Neural progenitor cell (in vitro differentiated cells): ENCODE measurements at regions not wholly inside any gene's neighbourhood (a gene's known extent, or its start where the extent isn't known, plus 50 kb on each side); places are given as distances from the start of the nearest gene placed in this dataset.

ENCODE experiments used
- DNase-seq: peaks from one replicate; pipeline ENCODE4 v3.0.0-alpha.2; 2016; ENCODE audit warnings: low spot score
- H2AFZ ChIP-seq: fragments of 200-600 bp; sonication (generic); replicated peaks from 2 replicates; pipeline ENCODE4 v1.6.1; 2016; ENCODE audit warnings: antibody characterized with exemption
- H3F3A ChIP-seq: fragments of 200-600 bp; sonication (generic); 2 replicates; pipeline ENCODE4 v1.6.1; 2016; ENCODE audit warnings: antibody characterized with exemption, low read depth
- H3K27ac ChIP-seq: fragments of 200-600 bp; sonication (generic); 2 replicates; pipeline ENCODE4 v1.5.1; 2016; ENCODE audit warnings: mild to moderate bottlenecking
- H3K27me3 ChIP-seq: fragments of 200-600 bp; sonication (generic); 2 replicates; pipeline ENCODE4 v1.6.1; 2016; ENCODE audit warnings: mild to moderate bottlenecking, moderate library complexity
- H3K36me3 ChIP-seq: fragments of 200-600 bp; sonication (generic); 2 replicates; pipeline ENCODE4 v1.5.1; 2016
- H3K4me1 ChIP-seq: fragments of 200-600 bp; sonication (generic); 2 replicates; pipeline ENCODE4 v1.6.1; 2016; ENCODE audit warnings: mixed run types
- H3K4me2 ChIP-seq: fragments of 200-600 bp; sonication (generic); 2 replicates; pipeline ENCODE4 v1.6.1; 2016
- H3K4me3 ChIP-seq: fragments of 200-600 bp; sonication (generic); 2 replicates; pipeline ENCODE4 v1.5.1; 2016
- H3K79me2 ChIP-seq: fragments of 200-600 bp; sonication (generic); 2 replicates; pipeline ENCODE4 v1.6.1; 2016; ENCODE audit warnings: low read depth
- H3K9ac ChIP-seq: fragments of 200-600 bp; sonication (generic); 2 replicates; pipeline ENCODE4 v1.6.1; 2016
- H3K9me3 ChIP-seq: fragments of 200-600 bp; sonication (generic); 2 replicates; pipeline ENCODE4 v1.5.1; 2016; ENCODE audit warnings: low read depth
- H4K20me1 ChIP-seq: fragments of 200-600 bp; sonication (generic); 2 replicates; pipeline ENCODE4 v1.6.1; 2016; ENCODE audit warnings: low read depth
- H3K27ac Mint-ChIP-seq: 3 replicates; pipeline ENCODE4 v1.8.0; 2021; ENCODE audit warnings: mixed read lengths
- H3K27me3 Mint-ChIP-seq: 2 replicates; pipeline ENCODE4 v1.8.0; 2022; ENCODE audit warnings: low read depth, mild to moderate bottlenecking, inconsistent platforms, moderate library complexity, mixed read lengths; ENCODE audit not compliant: insufficient read depth
- H3K36me3 Mint-ChIP-seq: 3 replicates; pipeline ENCODE4 v1.8.0; 2021; ENCODE audit warnings: mixed read lengths
- H3K4me1 Mint-ChIP-seq: 3 replicates; pipeline ENCODE4 v1.8.0; 2021; ENCODE audit warnings: mixed read lengths
- H3K4me3 Mint-ChIP-seq: 3 replicates; pipeline ENCODE4 v1.8.0; 2021; ENCODE audit warnings: mild to moderate bottlenecking, moderate library complexity, mixed read lengths
- H3K9me3 Mint-ChIP-seq: 3 replicates; pipeline ENCODE4 v1.8.0; 2020; ENCODE audit warnings: mixed read lengths
- EZH2 ChIP-seq: fragments of 200-600 bp; sonication (generic); IDR thresholded peaks from 2 replicates; pipeline ENCODE4 v1.6.1; 2017; ENCODE audit warnings: antibody characterized with exemption, mild to moderate bottlenecking, moderate library complexity
- EZH2phosphoT487 ChIP-seq: fragments of 200-600 bp; sonication (generic); IDR thresholded peaks from 2 replicates; pipeline ENCODE4 v1.6.1; 2017; ENCODE audit warnings: antibody characterized with exemption
- TF ChIP-seq, protein P1 (sequence below): fragments of 200-600 bp; sonication (generic); IDR thresholded peaks from 2 replicates; pipeline ENCODE4 v1.5.1; 2017; ENCODE audit warnings: antibody characterized with exemption, mild to moderate bottlenecking

DNA sequence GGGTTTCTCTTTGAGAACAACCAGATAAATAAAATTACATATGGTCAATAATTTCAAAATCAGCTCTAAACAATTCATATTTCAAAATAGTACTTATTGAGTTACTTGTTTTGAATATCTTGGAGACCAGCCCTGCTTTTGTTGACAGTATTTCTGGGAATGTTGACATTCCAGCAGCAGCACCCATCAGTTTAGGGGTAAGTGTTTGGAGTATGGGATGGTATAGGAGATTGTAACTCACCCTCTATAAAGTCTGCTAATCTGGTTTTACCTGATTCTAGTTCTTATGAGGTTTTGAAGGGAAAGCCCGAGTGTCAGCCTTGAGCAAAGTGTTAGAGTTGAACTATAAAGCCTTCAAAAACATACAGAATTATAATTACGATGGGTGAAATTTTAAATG is 139.2 kb upstream of the ANKRD50 start:
- H3K9me3 ChIP-seq: no peaks in the 10 kb centered on the region
- no peak for DNase-seq
- no peak overlapping the region for H3K4me3 Mint-ChIP-seq
- no peak overlapping the region for H2AFZ ChIP-seq
- no peaks in the 10 kb centered on the region for H3F3A ChIP-seq
- no peak overlapping the region for H3K9ac ChIP-seq
- no peaks in the 10 kb centered on the region for H3K36me3 ChIP-seq
- H3K4me1 Mint-ChIP-seq: no peaks in the 10 kb centered on the region
- H3K4me3 ChIP-seq: no peak overlapping the region
- H3K36me3 Mint-ChIP-seq: no peaks in the 10 kb centered on the region
- H4K20me1 ChIP-seq: no peaks in the 10 kb centered on the region
- H3K27me3 ChIP-seq: no peaks in the 10 kb centered on the region
- no peaks in the 10 kb centered on the region for H3K9me3 Mint-ChIP-seq
- no peak overlapping the region for H3K27ac ChIP-seq
- no peak overlapping the region for H3K4me2 ChIP-seq
- no peak overlapping the region for H3K27ac Mint-ChIP-seq
- no peak for TF ChIP-seq EZH2phosphoT487
- no peak for TF ChIP-seq EZH2
- TF ChIP-seq, protein P1, sequence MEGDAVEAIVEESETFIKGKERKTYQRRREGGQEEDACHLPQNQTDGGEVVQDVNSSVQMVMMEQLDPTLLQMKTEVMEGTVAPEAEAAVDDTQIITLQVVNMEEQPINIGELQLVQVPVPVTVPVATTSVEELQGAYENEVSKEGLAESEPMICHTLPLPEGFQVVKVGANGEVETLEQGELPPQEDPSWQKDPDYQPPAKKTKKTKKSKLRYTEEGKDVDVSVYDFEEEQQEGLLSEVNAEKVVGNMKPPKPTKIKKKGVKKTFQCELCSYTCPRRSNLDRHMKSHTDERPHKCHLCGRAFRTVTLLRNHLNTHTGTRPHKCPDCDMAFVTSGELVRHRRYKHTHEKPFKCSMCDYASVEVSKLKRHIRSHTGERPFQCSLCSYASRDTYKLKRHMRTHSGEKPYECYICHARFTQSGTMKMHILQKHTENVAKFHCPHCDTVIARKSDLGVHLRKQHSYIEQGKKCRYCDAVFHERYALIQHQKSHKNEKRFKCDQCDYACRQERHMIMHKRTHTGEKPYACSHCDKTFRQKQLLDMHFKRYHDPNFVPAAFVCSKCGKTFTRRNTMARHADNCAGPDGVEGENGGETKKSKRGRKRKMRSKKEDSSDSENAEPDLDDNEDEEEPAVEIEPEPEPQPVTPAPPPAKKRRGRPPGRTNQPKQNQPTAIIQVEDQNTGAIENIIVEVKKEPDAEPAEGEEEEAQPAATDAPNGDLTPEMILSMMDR: no peak
- no peaks in the 10 kb centered on the region for H3K27me3 Mint-ChIP-seq
- H3K4me1 ChIP-seq: no peaks in the 10 kb centered on the region
- H3K79me2 ChIP-seq: no peaks in the 10 kb centered on the region

DNA sequence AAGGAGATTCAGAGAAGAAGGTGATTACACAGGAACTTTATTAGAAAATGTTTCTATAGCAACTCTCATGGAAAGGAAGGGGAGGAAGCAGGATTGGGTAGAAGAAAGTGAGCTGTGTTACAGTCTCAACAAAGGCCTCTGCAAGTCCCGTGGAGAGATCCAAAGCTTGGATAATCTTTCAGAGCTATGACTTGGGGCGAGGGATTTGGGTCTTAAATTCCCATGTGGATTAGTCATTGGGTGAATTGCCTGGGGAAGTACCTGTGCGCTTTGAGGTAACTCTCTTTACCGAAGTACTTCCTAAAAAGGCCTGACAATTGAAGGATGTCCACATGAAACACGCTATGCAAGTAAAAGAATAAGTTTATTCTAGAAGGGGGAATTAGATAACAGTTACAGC is 133.8 kb upstream of the ANKRD50 start:
- Histone ChIP-seq H3K4me3 (no peak overlapping the region), H3K27me3 (no peaks in the 10 kb centered on the region), H4K20me1 (no peaks in the 10 kb centered on the region), H3K4me1 (no peaks in the 10 kb centered on the region), H2AFZ (peak overlapping the region; percentile 81), H3K27ac (no peak overlapping the region), H3K36me3 (no peaks in the 10 kb centered on the region), H3K9me3 (no peaks in the 10 kb centered on the region), H3K79me2 (no peaks in the 10 kb centered on the region), H3K9ac (no peak overlapping the region), H3F3A (no peaks in the 10 kb centered on the region), H3K4me2 (no peak overlapping the region)
- Mint-ChIP-seq H3K27me3 (no peaks in the 10 kb centered on the region), H3K36me3 (no peaks in the 10 kb centered on the region), H3K4me1 (no peaks in the 10 kb centered on the region), H3K4me3 (no peak overlapping the region), H3K9me3 (peaks cover 13% of the 10 kb centered on the region), H3K27ac (no peak overlapping the region)
- no peak for TF ChIP-seq EZH2
- peak; percentile 23 for DNase-seq

DNA sequence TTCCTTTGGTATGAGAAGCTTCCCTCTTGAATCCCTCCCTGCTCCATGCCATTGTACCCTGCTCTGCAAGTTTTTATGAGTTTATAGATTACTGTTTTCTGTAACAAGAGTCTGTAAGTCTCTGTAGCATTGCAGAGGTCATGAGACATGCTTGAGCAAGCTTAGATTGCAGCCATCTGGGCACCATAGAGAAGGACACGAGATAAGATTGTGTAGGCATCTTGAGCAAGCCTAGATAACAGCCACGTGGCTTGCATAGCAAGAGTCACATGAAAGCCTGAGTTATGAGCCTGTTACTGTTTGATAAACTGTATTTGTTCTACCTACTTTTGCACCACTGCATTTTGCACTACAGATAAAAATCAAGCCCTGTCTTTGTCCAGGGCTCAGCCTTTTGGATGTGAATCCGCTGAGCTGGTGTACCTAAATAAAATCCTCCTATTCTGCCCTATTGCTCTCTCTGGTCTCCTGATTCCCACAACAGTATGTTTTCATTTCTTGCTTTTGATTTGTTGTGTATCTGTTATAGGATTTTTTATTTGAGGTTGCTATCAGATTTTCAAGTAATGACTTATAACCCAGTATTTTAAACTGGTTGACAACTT is 127.4 kb upstream of the ANKRD50 start:
- Histone ChIP-seq H3F3A (no peaks in the 10 kb centered on the region), H4K20me1 (no peaks in the 10 kb centered on the region), H3K27ac (no peak overlapping the region), H3K79me2 (no peaks in the 10 kb centered on the region), H3K4me3 (no peak overlapping the region), H2AFZ (no peak overlapping the region), H3K4me1 (no peaks in the 10 kb centered on the region), H3K36me3 (no peaks in the 10 kb centered on the region), H3K9ac (no peak overlapping the region), H3K9me3 (peaks cover 11% of the 10 kb centered on the region), H3K4me2 (no peak overlapping the region), H3K27me3 (no peaks in the 10 kb centered on the region)
- Mint-ChIP-seq H3K4me3 (no peak overlapping the region), H3K36me3 (peaks cover 3% of the 10 kb centered on the region), H3K27ac (no peak overlapping the region), H3K27me3 (no peaks in the 10 kb centered on the region), H3K4me1 (no peaks in the 10 kb centered on the region), H3K9me3 (peaks cover 46% of the 10 kb centered on the region)
- TF ChIP-seq EZH2phosphoT487: no peak
- no peak for TF ChIP-seq EZH2
- TF ChIP-seq, protein P1: no peak
- peak; percentile 8 for DNase-seq

DNA sequence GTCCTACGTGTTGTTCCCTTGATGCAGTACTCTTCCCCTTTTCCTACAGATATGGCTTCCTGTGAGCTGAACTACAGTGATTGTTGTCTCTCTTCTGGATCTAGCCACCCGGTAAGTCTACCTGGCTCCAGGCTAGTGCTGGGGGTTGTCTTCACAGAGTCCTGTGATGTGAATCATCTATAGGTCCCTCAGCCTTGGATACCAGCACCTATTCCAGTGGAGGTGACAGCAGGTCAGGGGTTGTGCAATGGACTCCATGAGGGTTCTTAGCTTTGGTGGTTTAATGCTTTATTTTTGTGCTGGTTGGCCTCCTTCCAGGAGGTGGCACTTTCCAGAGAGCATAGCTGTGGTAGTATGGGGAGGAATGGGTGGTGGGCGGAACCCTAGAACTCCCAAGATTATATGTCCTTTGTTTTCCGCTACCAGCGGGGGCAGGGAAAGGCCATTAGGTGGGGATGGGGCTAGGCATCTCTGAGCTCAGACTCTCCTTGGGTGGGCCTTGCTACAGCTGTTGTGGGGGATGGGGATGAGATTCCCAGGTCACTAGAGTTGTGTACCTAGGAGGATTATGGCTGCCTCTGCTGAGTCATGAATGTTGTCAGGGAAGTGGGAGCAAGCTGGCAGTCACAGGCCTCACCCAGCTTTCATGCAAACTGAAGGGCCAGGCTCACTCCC is 121.4 kb upstream of the ANKRD50 start:
- no peaks in the 10 kb centered on the region for H3K36me3 ChIP-seq
- Mint-ChIP-seq H3K27me3 (no peaks in the 10 kb centered on the region), H3K4me1 (no peaks in the 10 kb centered on the region), H3K4me3 (no peak overlapping the region), H3K9me3 (peaks cover 26% of the 10 kb centered on the region), H3K27ac (no peak overlapping the region), H3K36me3 (peaks cover 3% of the 10 kb centered on the region)
- H3K79me2 ChIP-seq: no peaks in the 10 kb centered on the region
- no peak for DNase-seq
- no peak overlapping the region for H2AFZ ChIP-seq
- no peak overlapping the region for H3K4me2 ChIP-seq
- no peak overlapping the region for H3K27ac ChIP-seq
- TF ChIP-seq EZH2phosphoT487 (no peak), EZH2 (no peak)
- TF ChIP-seq, protein P1: no peak
- no peaks in the 10 kb centered on the region for H3K4me1 ChIP-seq
- H3K9me3 ChIP-seq: peaks cover 3% of the 10 kb centered on the region
- H3K27me3 ChIP-seq: no peaks in the 10 kb centered on the region
- H3K4me3 ChIP-seq: no peak overlapping the region
- H4K20me1 ChIP-seq: no peaks in the 10 kb centered on the region
- H3K9ac ChIP-seq: no peak overlapping the region
- H3F3A ChIP-seq: no peaks in the 10 kb centered on the region
